ENCODE measurements at regions not wholly inside any gene's neighbourhood (a gene's known extent, or its start where the extent isn't known, plus 50 kb on each side); places are given as distances from the start of the nearest gene placed in this dataset.

DNA sequence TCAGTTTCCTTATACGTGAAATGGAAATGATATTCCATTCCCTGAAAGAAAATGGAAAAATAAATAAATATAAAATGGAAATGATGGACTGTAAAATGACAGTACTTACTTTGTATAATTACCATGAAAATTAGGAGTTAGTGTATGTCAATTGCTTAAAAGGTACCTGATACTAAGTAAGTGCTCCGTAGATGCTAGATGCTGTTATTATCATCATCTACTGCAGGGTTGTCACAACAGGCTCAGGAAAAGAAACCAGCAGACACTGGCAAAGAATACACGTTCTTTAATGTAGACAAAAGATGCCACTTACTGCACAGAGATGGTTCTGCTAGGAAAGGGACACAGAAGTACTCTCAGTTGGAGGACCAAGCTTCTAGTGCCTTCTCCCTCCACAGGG is 64.0 kb upstream of the KCNN2 start:
- Histone ChIP-seq H2BK12ac (ENCODE audit: insufficient read length, low read depth, low read length) (no peak overlapping the region), H3K27ac (ENCODE audit: insufficient read length, low read depth, low read length) (no peak overlapping the region), H3K14ac (ENCODE audit: insufficient read depth, low read length) (no peak overlapping the region), H2AK5ac (ENCODE audit: insufficient read length, low read length) (no peak overlapping the region), H3K23ac (ENCODE audit: insufficient read length, low read depth, low read length) (no peak overlapping the region), H3K79me1 (ENCODE audit: insufficient read depth, low read depth, low read length, poor library complexity, severe bottlenecking) (no peaks in the 10 kb centered on the region), H2BK15ac (ENCODE audit: low read depth, low read length) (no peak overlapping the region), H3K23me2 (ENCODE audit: insufficient read length, low read depth, low read length, poor library complexity, severe bottlenecking) (no peaks in the 10 kb centered on the region), H2BK5ac (ENCODE audit: insufficient read length, low read length) (no peak overlapping the region), H3T11ph (ENCODE audit: low read length) (no peak overlapping the region), H4K20me1 (ENCODE audit: control insufficient read depth, insufficient read depth, insufficient read length) (no peaks in the 10 kb centered on the region), H3K79me2 (ENCODE audit: insufficient read depth, low read length) (no peaks in the 10 kb centered on the region), H3K56ac (ENCODE audit: insufficient read length, low read depth, low read length) (no peak overlapping the region), H3K27me3 (ENCODE audit: insufficient read depth, low read length) (no peaks in the 10 kb centered on the region), H3K4ac (ENCODE audit: low read depth, low read length) (no peak overlapping the region), H2BK120ac (ENCODE audit: low read depth, low read length, poor library complexity, severe bottlenecking) (no peak overlapping the region), H2BK20ac (ENCODE audit: low read depth, low read length, poor library complexity, severe bottlenecking) (no peak overlapping the region), H3K18ac (ENCODE audit: insufficient read length, low read depth, low read length) (no peak overlapping the region), H4K5ac (ENCODE audit: insufficient read length, low read depth, low read length) (no peak overlapping the region), H3K9me3 (ENCODE audit: control insufficient read depth, low read depth, low read length) (no peaks in the 10 kb centered on the region), H4K8ac (replicated peaks; ENCODE audit: insufficient read length, low read depth, low read length) (no peak overlapping the region), H3K9ac (ENCODE audit: extremely low read depth, insufficient read length, low read length) (no peak overlapping the region), H3K4me1 (ENCODE audit: insufficient read depth, low read length) (no peaks in the 10 kb centered on the region), H4K91ac (ENCODE audit: insufficient read length, low read depth, low read length) (no peak overlapping the region), H3K4me2 (ENCODE audit: insufficient read depth, insufficient read length, low read length) (no peak overlapping the region), H2AFZ (ENCODE audit: low read length) (no peak overlapping the region)
- H3K9me3 Mint-ChIP-seq, result peaks cover 17 to 20% of the 10 kb centered on the region in 2 experiments; a peak in 3 of 5 replicates
- no CpG with 5 or more reads among the region's 3 CpGs for WGBS (ENCODE audit: extremely low coverage, insufficient read length, low lambda C conversion rate)
- no peak overlapping the region for H3K27ac Mint-ChIP-seq
- peaks cover 5 to 20% (median 9%) of the 10 kb centered on the region in 3 experiments; a peak in 6 of 7 replicates for H3K36me3 Mint-ChIP-seq (ENCODE audit: insufficient read depth in 1 of 3, low read depth in 3 of 3)
- no peak for DNase-seq
- TF ChIP-seq, protein P1, sequence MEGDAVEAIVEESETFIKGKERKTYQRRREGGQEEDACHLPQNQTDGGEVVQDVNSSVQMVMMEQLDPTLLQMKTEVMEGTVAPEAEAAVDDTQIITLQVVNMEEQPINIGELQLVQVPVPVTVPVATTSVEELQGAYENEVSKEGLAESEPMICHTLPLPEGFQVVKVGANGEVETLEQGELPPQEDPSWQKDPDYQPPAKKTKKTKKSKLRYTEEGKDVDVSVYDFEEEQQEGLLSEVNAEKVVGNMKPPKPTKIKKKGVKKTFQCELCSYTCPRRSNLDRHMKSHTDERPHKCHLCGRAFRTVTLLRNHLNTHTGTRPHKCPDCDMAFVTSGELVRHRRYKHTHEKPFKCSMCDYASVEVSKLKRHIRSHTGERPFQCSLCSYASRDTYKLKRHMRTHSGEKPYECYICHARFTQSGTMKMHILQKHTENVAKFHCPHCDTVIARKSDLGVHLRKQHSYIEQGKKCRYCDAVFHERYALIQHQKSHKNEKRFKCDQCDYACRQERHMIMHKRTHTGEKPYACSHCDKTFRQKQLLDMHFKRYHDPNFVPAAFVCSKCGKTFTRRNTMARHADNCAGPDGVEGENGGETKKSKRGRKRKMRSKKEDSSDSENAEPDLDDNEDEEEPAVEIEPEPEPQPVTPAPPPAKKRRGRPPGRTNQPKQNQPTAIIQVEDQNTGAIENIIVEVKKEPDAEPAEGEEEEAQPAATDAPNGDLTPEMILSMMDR (conservative IDR thresholded peaks at IDR 0.05), result no peak
- no peaks in the 10 kb centered on the region; the same call in 1 of the 2 replicates for H3K27me3 Mint-ChIP-seq (ENCODE audit: low read depth)
- H3K4me1 Mint-ChIP-seq, result peaks cover 3 to 5% of the 10 kb centered on the region in 2 experiments
- H3K4me3 Mint-ChIP-seq, result no peak overlapping the region
